Effector CD8-positive, alpha-beta T cell (primary cell): ENCODE measurements at regions not wholly inside any gene's neighbourhood (a gene's known extent, or its start where the extent isn't known, plus 50 kb on each side); places are given as distances from the start of the nearest gene placed in this dataset.
"Not testable (repeated sequence)": the region's sequence is repeated elsewhere in the genome, so short reads cannot be mapped to it uniquely, and the experiment has no call there.

Experiments
- DNase-seq: peaks from one replicate; lab custom pipeline; 2025; lab: John Stamatoyannopoulos, UW

DNA sequence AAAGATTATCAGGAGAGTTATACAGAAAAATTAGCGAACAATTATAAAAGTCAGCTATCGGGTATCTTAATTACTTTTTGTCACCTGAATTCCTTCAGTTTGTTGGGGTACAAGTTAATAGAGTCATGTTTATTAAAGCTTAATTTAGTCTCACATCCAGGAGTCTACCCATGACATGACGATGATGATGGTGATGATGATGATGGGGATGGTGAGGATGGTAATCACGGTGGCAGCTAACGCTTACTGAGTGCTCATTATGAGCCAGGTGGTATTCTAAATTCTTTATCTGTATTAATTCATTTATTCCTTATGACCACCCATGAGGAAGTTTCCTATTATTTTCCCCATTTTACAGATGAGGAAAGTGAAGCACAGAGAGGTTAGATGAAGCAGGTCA lies 208.6 kb upstream of the KIF2A start:
- DNase-seq, result no peak

DNA sequence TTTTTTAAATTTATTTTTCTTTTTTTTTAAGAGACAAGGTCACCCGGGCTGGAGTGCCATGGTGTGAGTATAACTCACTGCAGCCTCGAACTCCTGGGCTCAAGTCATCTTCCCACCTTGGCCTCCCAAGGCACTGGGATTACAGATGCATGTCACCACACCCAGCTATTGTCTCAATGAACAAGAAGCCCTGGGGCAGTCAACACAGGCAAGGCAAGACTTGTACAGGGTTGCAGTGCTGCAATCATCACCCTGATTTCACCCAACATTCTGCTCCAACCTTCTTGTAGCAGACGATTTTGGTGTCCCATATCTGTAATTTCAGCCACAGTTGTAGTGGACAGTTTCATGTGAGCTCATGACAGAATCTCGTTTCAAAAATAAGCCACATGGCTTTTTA lies 205.8 kb upstream of the KIF2A start:
- DNase-seq, result no peak

DNA sequence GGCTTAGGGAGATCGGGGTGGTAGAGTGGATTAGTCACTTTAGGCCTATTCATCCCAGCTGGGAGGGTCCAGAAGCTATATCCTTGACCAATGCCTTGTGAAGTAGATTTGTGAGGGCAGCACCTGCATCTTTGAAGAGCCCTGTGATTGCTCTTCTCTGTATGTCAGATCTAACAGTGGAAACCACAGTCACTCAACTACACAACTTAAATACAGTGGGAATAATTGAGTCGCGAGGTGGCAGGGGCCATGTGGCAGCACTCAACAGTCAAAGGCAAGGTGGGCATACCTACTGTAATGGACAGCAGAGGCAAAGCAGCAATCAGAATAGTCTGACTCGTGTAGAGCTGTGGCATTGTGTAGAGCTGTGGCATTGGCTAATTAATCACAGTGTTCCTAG lies 202.1 kb upstream of the KIF2A start:
- DNase-seq, result not testable (repeated sequence)

DNA sequence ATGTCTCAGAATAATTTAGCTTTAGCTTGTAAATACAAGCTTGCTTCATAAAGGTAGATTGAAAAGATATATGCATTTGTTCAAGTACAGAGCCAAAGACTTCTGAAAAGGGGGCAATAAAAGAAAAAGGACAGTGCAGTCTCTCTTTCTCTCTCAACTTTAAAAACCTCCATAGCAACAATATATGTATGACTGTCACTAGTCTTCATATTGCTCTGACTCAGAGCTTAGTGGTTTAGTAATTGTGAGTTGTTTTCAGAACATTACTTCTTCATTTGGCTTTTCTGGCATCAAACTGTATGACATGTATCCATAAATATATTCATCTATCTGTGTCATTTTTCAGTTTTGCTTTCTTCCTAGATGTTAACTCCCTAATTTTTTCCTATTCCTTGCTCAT lies 194.6 kb upstream of the KIF2A start:
- DNase-seq, result no peak

DNA sequence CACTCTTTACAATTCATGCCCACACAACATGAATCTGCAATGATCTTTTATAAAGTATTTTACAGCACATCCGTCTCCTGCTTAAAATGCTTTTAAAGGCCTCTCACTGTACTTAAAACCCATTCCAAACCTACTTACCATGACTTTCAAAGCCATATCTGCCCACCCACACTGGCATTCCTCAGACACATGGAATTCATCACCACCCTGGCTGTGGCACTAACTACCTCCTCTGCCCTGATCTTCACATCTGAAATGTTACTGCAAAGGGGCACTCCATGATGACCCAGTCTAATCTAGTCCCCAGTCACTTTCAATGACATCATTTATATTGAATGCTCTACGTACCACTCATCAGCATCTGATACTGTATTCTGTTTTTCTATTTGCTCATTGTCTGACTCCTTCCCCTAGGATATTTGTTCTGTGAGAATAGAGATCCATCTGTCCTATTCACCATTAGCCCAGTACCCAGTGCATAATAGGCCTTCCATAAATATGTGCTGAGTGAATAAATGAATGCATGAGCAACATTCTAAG lies 193.2 kb upstream of the KIF2A start:
- no peak for DNase-seq

DNA sequence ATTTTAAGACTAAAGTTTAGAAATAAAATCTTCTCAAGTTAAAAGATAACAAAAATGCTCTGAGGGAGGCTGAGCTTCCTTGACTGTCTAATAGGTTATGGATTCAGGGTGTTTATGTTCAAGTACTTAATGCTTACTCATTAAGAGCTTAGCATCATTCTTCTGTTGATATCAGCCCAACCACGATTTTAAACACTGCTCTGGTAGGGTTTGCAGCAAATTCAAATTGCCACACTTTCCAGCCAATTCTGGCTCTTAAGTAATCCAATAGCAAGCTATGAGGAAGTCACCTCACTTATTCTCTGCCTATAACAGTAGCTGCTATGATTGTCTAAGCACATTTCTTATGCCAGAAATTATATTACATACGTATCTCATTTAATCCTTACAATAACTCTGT lies 191.0 kb upstream of the KIF2A start:
- DNase-seq, result no peak

DNA sequence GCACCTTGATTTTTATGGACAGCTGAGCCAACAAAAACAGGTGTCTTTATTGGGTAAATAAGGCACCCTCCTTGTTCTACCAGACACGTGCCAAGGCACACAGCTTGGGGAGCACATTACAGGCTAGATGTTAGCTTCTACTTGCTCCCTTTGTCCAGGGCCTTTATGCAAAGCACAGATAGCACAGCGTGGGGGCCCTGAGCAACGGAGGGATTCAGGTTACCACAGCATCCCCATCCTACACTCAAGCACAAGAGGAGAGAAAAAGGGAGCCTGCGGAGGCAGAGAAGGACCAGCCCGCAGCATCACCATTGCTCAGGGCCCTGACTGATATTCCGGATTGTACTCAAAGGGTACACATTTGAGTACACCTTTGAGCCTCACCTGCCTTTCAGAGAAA lies 181.7 kb upstream of the KIF2A start:
- no peak for DNase-seq

DNA sequence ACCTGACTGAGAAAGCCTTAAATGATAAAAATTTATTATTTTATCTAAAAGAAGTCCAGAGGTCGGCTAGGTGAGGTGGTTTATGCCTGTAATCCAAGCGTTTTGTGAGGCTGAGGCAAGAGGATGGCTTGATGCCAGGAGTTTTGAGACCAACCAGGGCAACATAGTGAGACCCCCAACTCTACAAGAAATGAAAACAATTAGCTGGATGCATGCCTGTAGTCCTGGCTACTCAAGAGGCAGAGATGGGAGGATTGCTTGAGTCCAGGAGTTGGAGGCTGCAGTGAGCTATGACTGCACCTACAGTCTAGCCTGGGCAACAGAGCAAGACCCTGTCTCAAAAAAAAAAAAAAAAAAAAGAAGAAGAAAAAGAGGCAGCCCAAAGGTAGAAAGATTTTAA lies 179.9 kb upstream of the KIF2A start:
- DNase-seq, result no peak

DNA sequence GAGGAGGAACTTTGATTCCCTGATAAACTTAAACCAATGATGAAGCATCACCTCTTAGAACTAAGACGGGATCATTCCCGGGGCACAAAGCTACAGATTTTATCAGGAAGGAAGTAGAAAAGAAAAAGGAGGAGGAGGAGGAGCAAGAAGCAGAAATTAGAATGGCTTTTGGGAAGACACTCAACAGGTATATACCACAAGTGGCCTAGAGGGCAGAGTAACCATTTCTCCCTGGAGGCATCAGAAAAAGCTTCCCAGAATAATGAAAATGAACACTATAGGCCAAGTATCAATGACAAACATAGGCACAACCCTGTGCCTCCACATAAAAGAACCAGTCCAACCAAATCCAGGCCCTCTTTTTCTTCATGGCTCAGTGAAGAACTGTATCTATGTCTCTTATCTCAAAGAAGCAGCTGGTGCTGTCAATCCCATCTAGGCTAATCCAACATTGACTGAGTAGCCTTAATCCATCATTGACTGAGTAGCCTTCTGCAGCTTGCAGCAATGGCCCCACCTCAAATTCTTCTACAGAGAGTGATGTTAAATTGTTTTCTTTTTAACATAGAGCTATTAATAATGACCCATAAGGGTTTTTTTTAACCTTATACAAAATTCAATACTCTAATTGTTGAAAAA lies 178.8 kb upstream of the KIF2A start:
- no peak for DNase-seq

DNA sequence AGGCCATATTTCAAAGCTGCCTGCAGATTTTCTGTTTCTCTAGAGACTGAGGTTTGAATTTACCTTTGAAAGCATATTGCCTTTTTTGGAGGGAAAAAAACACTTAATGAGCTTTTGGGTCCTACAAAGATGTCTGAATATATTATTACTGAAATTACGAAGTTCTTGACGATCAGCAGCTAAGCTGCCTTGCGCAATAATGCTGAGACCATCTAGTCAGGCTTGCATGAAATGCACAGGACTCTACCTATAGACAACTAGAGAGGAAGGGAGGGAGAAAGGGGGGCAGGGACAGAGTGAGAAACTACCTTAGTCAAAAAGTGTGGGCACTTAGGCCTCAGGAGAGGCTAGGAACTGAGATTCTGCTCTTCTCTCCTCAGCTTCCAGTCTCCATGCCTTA lies 175.9 kb upstream of the KIF2A start:
- no peak for DNase-seq

DNA sequence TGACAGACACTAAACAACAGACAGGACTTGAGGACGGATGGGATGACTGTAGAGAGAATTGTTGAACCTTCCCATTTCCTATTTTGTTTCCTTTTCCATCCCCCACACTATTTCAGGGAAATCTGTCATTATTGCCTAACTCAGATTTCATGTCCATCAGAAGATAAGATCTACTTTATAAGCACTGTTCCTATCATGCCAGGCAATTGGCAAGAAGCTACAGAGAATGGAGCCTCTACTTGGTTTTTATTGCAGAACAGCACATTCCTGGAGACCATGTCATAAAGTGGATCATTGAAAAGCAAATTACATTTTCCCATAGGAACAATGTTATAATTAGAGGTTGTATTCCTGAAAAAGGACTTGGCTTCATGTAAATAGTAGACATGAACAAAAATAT lies 173.7 kb upstream of the KIF2A start:
- DNase-seq, result no peak

DNA sequence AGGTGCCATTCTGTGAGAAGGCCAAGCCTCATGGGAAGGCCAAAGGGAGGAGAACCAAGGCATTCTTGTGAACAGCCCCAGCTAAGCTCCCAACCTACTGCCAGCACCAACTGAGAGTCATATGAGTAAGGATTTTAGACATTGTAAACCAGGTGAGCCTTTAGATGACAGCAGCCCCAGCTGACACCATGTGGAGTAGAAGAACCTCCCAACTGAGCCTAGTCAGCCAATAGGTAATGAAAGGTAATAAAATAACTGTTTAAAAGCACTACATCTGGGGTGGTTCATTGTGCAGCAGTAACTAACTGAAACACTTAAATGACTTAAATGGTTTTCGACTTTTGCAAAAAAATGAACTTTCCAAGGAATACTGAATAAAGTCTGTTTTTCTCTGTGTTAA lies 172.6 kb upstream of the KIF2A start:
- DNase-seq, result no peak

DNA sequence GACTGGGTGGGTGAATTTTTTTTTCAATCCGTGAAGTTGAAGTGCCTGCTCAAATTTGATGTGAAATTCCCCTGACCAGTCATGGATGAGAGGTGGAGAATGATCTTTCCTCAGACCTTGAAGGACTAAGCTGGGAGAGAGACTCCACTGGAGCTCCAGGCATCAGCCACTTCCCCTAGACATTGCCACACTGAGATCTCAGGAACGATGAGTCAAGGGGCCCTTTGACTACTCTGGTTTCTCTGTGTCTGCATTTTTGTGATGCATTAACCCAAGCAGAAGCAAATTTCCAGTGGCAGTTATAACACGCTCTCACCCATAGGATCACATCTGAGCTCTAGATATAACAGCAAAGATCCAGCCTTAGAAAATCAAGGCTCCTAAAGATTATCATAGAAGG lies 171.2 kb upstream of the KIF2A start:
- DNase-seq, result no peak

DNA sequence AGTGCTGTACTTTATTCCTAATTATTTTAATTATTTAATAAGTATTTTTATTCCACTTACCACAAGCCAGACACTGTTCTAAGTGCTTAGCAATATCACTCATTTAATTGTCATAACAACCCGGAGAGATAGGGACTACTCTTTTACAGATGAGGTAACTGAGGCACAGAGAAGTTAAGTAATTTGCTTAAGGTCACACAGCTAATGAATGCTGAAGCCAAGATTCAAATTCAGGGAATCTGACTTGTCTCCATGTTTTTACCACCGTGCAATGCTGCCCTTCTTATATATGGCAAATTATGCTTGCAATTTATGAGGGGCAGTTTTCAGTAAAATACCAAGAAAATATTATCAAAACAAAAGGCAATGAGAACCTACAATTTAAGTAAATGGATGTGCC lies 168.4 kb upstream of the KIF2A start:
- no peak for DNase-seq

DNA sequence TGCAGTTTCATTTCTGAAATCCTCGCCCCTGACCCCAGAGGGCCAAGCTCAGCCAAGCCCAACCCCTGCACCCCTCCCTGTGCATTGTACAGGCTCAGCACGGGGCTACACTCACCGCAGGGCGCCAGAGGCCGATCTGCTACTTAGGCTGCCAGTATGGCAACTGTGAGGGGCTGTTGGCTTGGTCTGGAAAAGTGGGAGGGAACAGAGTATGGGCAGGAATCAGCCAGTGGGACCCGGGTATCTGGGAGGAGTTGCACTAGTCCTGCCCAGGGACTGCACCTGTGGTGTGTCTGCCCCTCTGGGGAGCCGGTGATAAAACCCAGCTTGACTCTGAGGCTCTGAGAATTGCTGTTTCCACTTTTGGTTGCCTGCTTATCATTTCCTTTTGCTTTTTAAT lies 167.4 kb upstream of the KIF2A start:
- no peak for DNase-seq

DNA sequence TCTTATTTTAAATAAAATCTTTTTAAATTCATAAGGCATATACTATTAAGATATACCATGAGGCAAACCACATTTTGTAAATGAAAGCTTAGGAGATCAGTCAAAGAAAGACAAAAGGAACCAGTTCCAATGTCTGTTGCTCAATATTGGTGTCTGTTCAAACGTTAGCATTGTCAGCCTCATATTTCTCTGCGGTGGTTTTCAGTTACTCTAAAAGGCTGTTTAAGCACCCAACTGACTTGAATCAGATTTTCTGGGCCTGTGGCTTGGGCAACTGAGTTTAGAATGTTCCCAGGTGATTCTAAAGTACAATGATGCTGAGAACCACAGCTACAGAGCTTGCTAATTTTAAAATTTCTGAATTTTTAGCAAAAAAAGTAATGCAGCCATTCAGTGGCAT lies 166.3 kb upstream of the KIF2A start:
- no peak for DNase-seq

DNA sequence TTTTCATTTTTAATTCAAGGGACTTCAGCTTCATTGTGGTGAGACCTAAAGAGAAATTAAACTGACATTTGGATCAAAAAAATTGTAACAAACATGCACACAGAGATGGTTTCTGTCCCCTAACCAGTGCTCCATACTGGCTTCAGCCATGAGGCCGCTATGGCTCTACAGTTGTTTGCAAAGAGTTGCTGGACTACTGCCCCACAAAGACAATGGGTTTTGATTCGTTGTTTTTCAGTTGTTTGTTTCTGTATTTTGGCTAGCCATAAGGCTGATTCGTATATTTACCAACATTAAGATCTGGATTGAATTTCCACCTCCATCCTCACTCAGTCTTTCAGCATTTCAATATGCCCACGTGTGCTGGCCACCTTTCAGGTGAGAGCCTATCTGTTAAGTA lies 163.7 kb upstream of the KIF2A start:
- no peak for DNase-seq

DNA sequence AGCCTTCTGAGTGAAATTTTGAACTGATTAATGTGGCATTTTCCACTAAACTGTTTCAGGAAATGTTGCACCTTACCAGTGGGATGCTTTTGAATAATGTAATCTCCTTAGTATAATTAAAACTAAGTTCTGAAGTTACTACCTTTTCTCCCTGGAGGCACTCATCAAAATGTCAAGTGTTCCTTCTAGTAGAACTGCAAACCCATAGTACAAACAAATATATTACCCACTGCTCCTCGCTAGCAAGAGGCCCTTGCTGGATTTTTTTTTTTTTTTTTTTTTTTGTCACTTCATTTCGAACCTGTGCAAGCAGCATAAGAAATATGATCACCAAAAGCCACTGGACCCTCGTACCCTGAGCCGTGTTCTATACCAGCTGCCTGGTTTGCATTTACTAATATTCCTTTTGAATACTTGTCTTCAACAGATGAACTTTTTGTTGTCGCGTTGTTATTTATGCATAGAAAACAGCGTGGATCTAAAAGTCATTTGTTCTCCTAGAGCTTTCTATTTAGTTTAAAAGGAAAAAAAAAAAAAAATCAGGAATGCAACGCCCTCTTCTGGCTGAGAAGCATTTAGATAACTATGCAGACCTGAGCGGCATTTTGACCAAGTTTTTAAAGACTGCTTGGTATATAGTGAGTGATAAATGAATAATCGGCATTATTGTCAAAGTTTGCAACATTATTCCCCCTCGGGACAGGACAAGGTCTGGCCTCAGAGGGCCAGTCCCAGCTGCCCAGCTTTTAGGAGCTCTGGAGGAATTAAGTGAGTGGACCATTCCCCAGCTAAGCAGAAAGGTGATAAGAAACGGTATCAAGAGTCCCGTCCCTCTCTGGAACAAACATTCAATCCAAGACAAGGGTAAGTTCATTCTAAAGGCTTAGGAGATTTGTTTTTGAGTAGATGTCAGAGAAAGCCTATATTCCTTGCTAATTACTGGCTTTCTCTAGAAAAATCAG lies 162.5 kb upstream of the KIF2A start:
- no peak for DNase-seq

DNA sequence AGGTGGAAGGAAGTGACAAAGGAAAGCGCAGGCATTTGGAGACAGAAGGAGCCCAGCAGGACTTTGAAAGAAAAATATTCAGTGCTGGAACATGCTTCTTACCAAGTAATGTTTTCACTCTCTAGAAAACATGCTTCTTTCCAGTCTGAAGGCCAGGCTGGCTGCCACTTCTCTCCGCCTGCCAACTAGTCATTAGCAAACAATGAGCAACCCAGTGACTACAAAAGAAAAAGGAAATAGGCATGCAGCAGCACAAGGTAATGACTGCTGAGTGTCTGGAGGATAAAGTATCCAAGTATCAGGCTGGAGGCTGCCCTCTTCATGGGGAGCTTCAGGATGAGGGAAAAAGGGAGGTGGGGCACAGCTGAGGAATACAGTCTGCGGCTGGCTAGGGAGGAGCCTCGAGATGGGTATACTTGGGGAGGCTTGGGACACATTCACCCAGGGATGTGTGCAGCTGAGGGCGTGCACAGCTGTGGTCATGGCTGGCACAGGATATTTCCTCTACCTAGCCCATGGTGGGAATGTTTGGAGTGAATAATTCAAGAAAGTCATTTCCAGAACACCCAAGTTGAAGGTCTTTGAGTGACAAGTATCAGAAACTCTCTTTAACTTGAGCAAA lies 161.5 kb upstream of the KIF2A start:
- no peak for DNase-seq

DNA sequence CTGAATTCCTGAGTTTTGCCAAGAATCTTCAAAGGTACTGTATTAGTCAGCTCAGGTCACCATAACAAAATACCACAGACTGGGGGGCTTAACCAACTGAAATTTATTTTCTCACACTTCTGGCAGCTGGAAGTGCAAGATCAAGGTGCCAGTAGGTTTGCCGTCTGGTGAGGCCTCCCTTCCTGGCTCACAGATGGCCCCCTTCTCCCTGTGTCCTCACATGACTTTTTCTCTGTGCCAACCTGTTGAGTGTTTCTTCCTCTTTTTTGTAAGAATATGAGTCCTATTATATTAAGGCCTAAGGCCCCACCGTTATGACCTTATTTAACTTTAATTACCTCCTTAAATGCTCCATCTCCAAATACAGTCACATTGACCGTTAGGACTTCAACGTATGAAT lies 156.1 kb upstream of the KIF2A start:
- DNase-seq, result no peak

DNA sequence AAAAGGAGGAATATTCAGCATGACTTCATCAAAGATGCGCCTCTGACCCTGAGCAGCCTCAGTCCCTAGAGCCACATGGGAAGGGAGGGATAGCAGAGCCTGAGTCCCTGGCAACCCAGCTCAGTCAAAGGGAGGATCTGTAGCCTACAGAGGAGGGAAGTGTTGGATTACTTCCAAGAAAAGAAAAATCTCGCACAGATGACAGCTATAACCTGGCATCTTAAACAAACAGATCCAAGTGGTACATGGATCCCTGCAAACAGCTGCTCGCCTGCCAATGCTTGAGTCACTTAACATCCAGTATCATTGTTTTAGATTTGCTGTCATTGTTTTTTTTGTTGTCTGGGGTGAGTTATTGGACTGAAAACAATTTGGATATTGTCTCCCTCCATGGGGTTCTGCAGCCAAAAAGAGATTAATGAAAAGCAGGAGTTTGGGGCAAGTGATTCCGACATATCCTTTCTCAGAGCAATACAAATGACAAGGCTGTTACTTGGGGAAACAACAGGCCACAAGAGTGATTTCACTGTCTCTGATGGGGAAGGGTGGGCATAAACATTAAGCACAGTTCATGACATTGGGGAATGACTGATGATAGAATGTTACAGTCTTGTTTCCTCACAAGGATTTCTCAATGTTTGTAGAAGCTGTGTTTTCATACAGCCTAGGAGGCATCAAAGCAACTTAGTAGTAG lies 153.5 kb upstream of the KIF2A start:
- DNase-seq, result no peak

DNA sequence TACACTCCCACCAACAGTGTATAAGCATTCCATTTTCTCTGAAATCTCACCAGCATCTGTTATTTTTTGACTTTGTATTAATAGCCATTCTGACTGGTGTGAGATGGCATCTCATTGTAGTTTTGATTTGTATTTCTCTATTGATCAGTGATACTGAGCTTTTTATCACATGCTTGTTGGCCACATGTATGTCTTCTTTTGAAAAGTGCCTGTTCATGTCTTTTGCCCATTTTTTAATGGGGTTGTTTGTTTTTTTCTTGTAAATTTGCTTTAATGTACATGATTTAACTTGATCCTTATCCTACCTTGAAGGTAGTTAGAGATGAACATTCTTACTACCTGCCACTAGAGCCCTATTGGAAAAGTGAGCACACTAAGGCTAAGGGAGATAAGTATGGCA lies 151.2 kb upstream of the KIF2A start:
- DNase-seq, result no peak
